AG04449 (cell line): ENCODE measurements at regions not wholly inside any gene's neighbourhood (a gene's known extent, or its start where the extent isn't known, plus 50 kb on each side); places are given as distances from the start of the nearest gene placed in this dataset.

ENCODE experiments used
- CTCF ChIA-PET: fragments of 350-600 bp; formaldehyde crosslinking; extraction: SDS; loops from one replicate; lab custom pipeline; 2021; ENCODE audit warnings: antibody characterized with exemption; lab: Yijun Ruan, JAX
- POLR2A ChIA-PET: fragments of 400-600, 350-600 bp; formaldehyde crosslinking; extraction: SDS; loops from one replicate; lab custom pipeline; 2020; ENCODE audit warnings: antibody characterized with exemption, inconsistent platforms; lab: Yijun Ruan, JAX
- DNase-seq: peaks from one replicate; pipeline ENCODE4 v3.0.0-alpha.2; 2010; ENCODE audit warnings: low read depth, low spot score
- H3K4me3 ChIP-seq: 2 replicates; pipeline ENCODE4 v1.5.1; 2011; ENCODE audit warnings: low read depth, mild to moderate bottlenecking, control low read depth, low read length
- CTCF ChIP-seq: IDR thresholded peaks from one replicate; pipeline ENCODE4 v1.5.1; 2011; ENCODE audit warnings: mild to moderate bottlenecking, moderate library complexity, low read length, control low read depth, inconsistent platforms; ENCODE audit not compliant: insufficient read depth; ENCODE audit errors: missing control alignments

GRCh38 chr9:89843074-89843473, 238.3 kb downstream of the GADD45G start:
- H3K4me3 ChIP-seq, result no peak overlapping the region
- POLR2A ChIA-PET, result no interaction called here
- DNase-seq, result no peak
- no peak for TF ChIP-seq CTCF
- CTCF ChIA-PET, result no interaction called here

- ChIA-PET POLR2A (no interaction called here), CTCF (no interaction called here)
- no peak for DNase-seq
- no peak for TF ChIP-seq CTCF
- no peak overlapping the region for H3K4me3 ChIP-seq
These were observed 238.8 kb downstream of the GADD45G start for GRCh38 chr9:89843591-89843990.

GRCh38 chr9:89844075-89844474, 239.3 kb downstream of the GADD45G start:
- TF ChIP-seq CTCF, result no peak
- no peak for DNase-seq
- ChIA-PET CTCF (no interaction called here), POLR2A (no interaction called here)
- no peak overlapping the region for H3K4me3 ChIP-seq

- no peak overlapping the region for H3K4me3 ChIP-seq
- CTCF ChIA-PET, result no interaction called here
- no peak for TF ChIP-seq CTCF
- POLR2A ChIA-PET, result no interaction called here
- no peak for DNase-seq
These were observed 239.7 kb downstream of the GADD45G start for GRCh38 chr9:89844535-89844934.

- CTCF ChIA-PET, result no interaction called here
These were observed 240.5 kb downstream of the GADD45G start for GRCh38 chr9:89845321-89845720.

GRCh38 chr9:89845862-89846261, 241.1 kb downstream of the GADD45G start:
- no peak overlapping the region for H3K4me3 ChIP-seq
- TF ChIP-seq CTCF, result no peak
- ChIA-PET CTCF (no interaction called here), POLR2A (no interaction called here)
- DNase-seq, result no peak

More at GRCh38 chr9:89845321-89845720, 240.5 kb downstream of the GADD45G start:
- POLR2A ChIA-PET, result no interaction called here
- H3K4me3 ChIP-seq, result no peak overlapping the region
- TF ChIP-seq CTCF, result no peak
- DNase-seq, result no peak
